PC-3 (cell line): ENCODE measurements at regions not wholly inside any gene's neighbourhood (a gene's known extent, or its start where the extent isn't known, plus 50 kb on each side); places are given as distances from the start of the nearest gene placed in this dataset.

Source experiments
- EZH2 ChIP-seq: fragments of 300-600 bp; sonication (generic); IDR thresholded peaks from one replicate; pipeline ENCODE4 v1.6.1; 2017; ENCODE audit warnings: antibody characterized with exemption, mild to moderate bottlenecking, low read length; ENCODE audit not compliant: unreplicated experiment
- EZH2phosphoT487 ChIP-seq: fragments of 300-600 bp; sonication (generic); IDR thresholded peaks from 2 replicates; pipeline ENCODE4 v1.6.1; 2018; ENCODE audit warnings: mild to moderate bottlenecking, antibody characterized with exemption, low read length, borderline replicate concordance
- TF ChIP-seq, protein P1 (sequence below): fragments of 300-600 bp; sonication (generic); conservative IDR thresholded peaks from 2 replicates; pipeline ENCODE4 v1.5.1; 2017; ENCODE audit warnings: antibody characterized with exemption, low read depth, mild to moderate bottlenecking, low read length

DNA sequence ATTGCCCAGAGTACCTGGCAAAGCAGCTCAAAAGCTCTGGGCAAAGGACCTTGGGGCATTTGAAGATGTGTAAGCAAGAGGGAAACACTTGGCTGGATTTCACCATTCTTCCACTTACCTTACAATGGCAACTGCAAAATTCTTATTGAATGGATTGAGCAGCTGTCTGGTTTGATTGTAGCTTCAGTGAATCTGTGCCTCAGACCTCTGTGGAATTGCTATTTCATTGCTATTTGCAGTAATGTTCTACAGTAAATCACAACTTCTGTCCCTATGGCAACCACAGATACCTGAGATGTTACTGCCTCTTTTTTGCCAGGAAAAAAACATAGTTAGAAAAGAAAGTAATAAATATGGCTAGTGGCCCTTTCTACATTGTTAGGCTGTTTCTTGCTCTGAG lies 519.5 kb downstream of the SUCLA2 start:
- TF ChIP-seq, protein P1, sequence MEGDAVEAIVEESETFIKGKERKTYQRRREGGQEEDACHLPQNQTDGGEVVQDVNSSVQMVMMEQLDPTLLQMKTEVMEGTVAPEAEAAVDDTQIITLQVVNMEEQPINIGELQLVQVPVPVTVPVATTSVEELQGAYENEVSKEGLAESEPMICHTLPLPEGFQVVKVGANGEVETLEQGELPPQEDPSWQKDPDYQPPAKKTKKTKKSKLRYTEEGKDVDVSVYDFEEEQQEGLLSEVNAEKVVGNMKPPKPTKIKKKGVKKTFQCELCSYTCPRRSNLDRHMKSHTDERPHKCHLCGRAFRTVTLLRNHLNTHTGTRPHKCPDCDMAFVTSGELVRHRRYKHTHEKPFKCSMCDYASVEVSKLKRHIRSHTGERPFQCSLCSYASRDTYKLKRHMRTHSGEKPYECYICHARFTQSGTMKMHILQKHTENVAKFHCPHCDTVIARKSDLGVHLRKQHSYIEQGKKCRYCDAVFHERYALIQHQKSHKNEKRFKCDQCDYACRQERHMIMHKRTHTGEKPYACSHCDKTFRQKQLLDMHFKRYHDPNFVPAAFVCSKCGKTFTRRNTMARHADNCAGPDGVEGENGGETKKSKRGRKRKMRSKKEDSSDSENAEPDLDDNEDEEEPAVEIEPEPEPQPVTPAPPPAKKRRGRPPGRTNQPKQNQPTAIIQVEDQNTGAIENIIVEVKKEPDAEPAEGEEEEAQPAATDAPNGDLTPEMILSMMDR, result no peak
- no peak for TF ChIP-seq EZH2
- TF ChIP-seq EZH2phosphoT487, result no peak
